Smooth muscle cell (in vitro differentiated cells): ENCODE measurements at regions not wholly inside any gene's neighbourhood (a gene's known extent, or its start where the extent isn't known, plus 50 kb on each side); places are given as distances from the start of the nearest gene placed in this dataset.

Source experiments
- DNase-seq: peaks from one replicate; lab custom pipeline; 2025; ENCODE audit not compliant: unreplicated experiment; lab: John Stamatoyannopoulos, UW
- H2AFZ ChIP-seq: fragments of 200-600 bp; sonication (generic); 2 replicates; pipeline ENCODE4 v1.6.0; 2016; ENCODE audit warnings: antibody characterized with exemption, low read depth, mild to moderate bottlenecking
- H3F3A ChIP-seq: fragments of 200-600 bp; sonication (generic); 2 replicates; pipeline ENCODE4 v1.6.0; 2017; ENCODE audit warnings: antibody characterized with exemption, low read depth
- H3K27ac ChIP-seq: fragments of 200-600 bp; sonication (generic); 2 replicates; pipeline ENCODE4 v1.5.1; 2016; ENCODE audit warnings: low read depth, mild to moderate bottlenecking
- H3K27me3 ChIP-seq: fragments of 200-600 bp; sonication (generic); 2 replicates; pipeline ENCODE4 v1.6.1; 2016; ENCODE audit warnings: low read depth, mild to moderate bottlenecking
- H3K36me3 ChIP-seq: fragments of 200-600 bp; sonication (generic); 2 replicates; pipeline ENCODE4 v1.5.1; 2016; ENCODE audit warnings: low read depth
- H3K4me1 ChIP-seq: fragments of 200-600 bp; sonication (generic); 2 replicates; pipeline ENCODE4 v1.5.1; 2016; ENCODE audit warnings: low read depth
- H3K4me2 ChIP-seq: fragments of 200-600 bp; sonication (generic); 2 replicates; pipeline ENCODE4 v1.6.0; 2016; ENCODE audit warnings: mild to moderate bottlenecking
- H3K4me3 ChIP-seq: fragments of 200-600 bp; sonication (generic); 2 replicates; pipeline ENCODE4 v1.5.1; 2016; ENCODE audit warnings: mild to moderate bottlenecking
- H3K79me2 ChIP-seq: fragments of 200-600 bp; sonication (generic); 2 replicates; pipeline ENCODE4 v1.6.0; 2016; ENCODE audit warnings: low read depth, mild to moderate bottlenecking
- H3K9ac ChIP-seq: fragments of 200-600 bp; sonication (generic); 2 replicates; pipeline ENCODE4 v1.6.0; 2016; ENCODE audit warnings: low read depth
- H3K9me3 ChIP-seq: fragments of 200-600 bp; sonication (generic); replicated peaks from 2 replicates; pipeline ENCODE4 v1.5.1; 2016; ENCODE audit warnings: low read depth
- H4K20me1 ChIP-seq: fragments of 200-600 bp; sonication (generic); 2 replicates; pipeline ENCODE4 v1.6.0; 2016; ENCODE audit warnings: low read depth
- WGBS: methylation state at CpG from one replicate; pipeline ENCODE4 v1.1.7; 2016; ENCODE audit warnings: low lambda C conversion rate; 5-methylcytosine and 5-hydroxymethylcytosine counted together
- TF ChIP-seq, protein P1 (sequence below): fragments of 200-600 bp; sonication (generic); IDR thresholded peaks from 2 replicates; pipeline ENCODE4 v1.5.1; 2017; ENCODE audit warnings: borderline replicate concordance, mild to moderate bottlenecking, antibody characterized with exemption; ENCODE audit not compliant: insufficient read depth, poor library complexity, severe bottlenecking

DNA sequence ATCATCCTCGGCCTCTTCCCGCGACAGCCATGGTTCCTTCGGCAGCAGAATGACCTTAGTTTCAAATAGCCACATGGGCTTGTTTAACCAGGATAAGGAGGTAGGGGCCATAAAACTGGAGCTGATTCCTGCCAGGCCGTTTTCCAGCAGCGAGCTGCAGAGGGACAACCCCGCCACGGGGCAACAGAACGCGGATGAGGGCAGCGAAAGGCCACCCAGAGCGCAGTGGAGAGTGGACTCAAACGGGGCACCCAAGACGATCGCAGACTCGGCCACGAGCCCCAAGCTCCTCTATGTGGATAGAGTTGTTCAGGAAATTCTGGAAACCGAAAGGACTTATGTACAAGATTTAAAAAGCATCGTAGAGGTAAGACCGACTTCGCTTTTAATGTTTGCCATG, 131.8 kb upstream of the MTHFD1L start:
- 93% methylated on average over 21 of the region's 21 CpGs for WGBS
- no peaks in the 10 kb centered on the region for H3K79me2 ChIP-seq
- H3K4me1 ChIP-seq, result no peaks in the 10 kb centered on the region
- H3K4me3 ChIP-seq, result no peak overlapping the region
- H4K20me1 ChIP-seq, result no peaks in the 10 kb centered on the region
- no peak overlapping the region for H3K4me2 ChIP-seq
- H3K27ac ChIP-seq, result no peak overlapping the region
- H3K9ac ChIP-seq, result no peak overlapping the region
- H3K36me3 ChIP-seq, result no peaks in the 10 kb centered on the region
- no peaks in the 10 kb centered on the region for H3K9me3 ChIP-seq
- H2AFZ ChIP-seq, result no peak overlapping the region
- no peak for DNase-seq
- no peaks in the 10 kb centered on the region for H3K27me3 ChIP-seq
- TF ChIP-seq, protein P1, sequence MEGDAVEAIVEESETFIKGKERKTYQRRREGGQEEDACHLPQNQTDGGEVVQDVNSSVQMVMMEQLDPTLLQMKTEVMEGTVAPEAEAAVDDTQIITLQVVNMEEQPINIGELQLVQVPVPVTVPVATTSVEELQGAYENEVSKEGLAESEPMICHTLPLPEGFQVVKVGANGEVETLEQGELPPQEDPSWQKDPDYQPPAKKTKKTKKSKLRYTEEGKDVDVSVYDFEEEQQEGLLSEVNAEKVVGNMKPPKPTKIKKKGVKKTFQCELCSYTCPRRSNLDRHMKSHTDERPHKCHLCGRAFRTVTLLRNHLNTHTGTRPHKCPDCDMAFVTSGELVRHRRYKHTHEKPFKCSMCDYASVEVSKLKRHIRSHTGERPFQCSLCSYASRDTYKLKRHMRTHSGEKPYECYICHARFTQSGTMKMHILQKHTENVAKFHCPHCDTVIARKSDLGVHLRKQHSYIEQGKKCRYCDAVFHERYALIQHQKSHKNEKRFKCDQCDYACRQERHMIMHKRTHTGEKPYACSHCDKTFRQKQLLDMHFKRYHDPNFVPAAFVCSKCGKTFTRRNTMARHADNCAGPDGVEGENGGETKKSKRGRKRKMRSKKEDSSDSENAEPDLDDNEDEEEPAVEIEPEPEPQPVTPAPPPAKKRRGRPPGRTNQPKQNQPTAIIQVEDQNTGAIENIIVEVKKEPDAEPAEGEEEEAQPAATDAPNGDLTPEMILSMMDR, result no peak
- H3F3A ChIP-seq, result no peaks in the 10 kb centered on the region

DNA sequence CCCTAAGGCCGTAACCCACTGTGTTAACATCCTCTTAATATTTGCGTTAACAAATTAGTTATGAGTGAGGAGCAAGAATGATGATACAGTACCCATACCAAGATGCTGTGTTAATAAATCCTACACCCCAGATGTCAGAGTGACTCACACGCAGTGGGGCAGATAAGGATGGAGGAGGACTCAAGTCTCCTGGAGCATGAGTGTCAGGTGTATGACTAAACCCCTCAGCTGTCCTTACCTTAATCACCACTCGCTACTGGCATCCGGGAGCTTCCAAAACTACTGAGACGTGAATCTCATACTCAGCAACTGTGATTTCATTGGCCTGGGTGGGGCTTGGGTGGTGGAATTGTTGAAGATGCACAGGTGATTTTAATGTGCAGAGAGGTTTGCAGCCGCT, 131.3 kb upstream of the MTHFD1L start:
- no peak for DNase-seq
- no peaks in the 10 kb centered on the region for H3K79me2 ChIP-seq
- no peak overlapping the region for H3K4me2 ChIP-seq
- H3K27me3 ChIP-seq, result no peaks in the 10 kb centered on the region
- TF ChIP-seq, protein P1, result no peak
- no peak overlapping the region for H3K27ac ChIP-seq
- no peak overlapping the region for H2AFZ ChIP-seq
- 74% methylated on average over 7 of the region's 7 CpGs for whole genome bisulfite sequencing
- no peaks in the 10 kb centered on the region for H3F3A ChIP-seq
- H3K4me1 ChIP-seq, result no peaks in the 10 kb centered on the region
- H3K9ac ChIP-seq, result no peak overlapping the region
- no peaks in the 10 kb centered on the region for H3K9me3 ChIP-seq
- H3K4me3 ChIP-seq, result no peak overlapping the region
- H4K20me1 ChIP-seq, result no peaks in the 10 kb centered on the region
- H3K36me3 ChIP-seq, result no peaks in the 10 kb centered on the region

DNA sequence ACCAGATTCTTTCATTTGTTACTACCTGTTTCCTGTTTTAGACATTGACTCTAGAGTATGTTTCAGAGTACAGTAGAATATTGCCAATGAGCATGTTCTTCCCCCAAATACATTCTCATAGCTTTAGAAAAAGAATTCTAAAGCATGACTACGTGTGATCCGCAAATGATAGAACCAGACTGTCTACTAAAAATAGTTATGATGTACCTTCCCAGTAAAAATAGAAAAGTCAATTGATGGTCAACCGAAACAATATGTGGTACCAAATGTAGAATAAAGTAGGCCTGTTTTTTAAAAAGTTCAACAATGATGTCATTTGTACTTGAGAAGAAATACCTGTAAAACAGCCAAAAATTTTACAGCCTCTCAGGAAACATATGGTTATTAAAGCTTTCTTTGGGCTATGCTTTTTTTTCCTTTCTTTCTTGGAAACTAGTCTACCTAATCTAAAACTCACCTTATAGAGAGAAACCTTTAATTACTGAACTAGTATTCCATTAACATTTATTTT, 130.1 kb upstream of the MTHFD1L start:
- no peak overlapping the region for H3K9ac ChIP-seq
- H3K79me2 ChIP-seq, result no peaks in the 10 kb centered on the region
- no peaks in the 10 kb centered on the region for H3K4me1 ChIP-seq
- H2AFZ ChIP-seq, result no peak overlapping the region
- H3K4me3 ChIP-seq, result no peak overlapping the region
- no peak overlapping the region for H3K27ac ChIP-seq
- H3K9me3 ChIP-seq, result no peaks in the 10 kb centered on the region
- H3K36me3 ChIP-seq, result no peaks in the 10 kb centered on the region
- no peaks in the 10 kb centered on the region for H3K27me3 ChIP-seq
- DNase-seq, result no peak
- TF ChIP-seq, protein P1, result no peak
- WGBS, result 97% methylated on average over 3 of the region's 3 CpGs
- peaks cover 9% of the 10 kb centered on the region for H4K20me1 ChIP-seq
- no peaks in the 10 kb centered on the region for H3F3A ChIP-seq
- no peak overlapping the region for H3K4me2 ChIP-seq

DNA sequence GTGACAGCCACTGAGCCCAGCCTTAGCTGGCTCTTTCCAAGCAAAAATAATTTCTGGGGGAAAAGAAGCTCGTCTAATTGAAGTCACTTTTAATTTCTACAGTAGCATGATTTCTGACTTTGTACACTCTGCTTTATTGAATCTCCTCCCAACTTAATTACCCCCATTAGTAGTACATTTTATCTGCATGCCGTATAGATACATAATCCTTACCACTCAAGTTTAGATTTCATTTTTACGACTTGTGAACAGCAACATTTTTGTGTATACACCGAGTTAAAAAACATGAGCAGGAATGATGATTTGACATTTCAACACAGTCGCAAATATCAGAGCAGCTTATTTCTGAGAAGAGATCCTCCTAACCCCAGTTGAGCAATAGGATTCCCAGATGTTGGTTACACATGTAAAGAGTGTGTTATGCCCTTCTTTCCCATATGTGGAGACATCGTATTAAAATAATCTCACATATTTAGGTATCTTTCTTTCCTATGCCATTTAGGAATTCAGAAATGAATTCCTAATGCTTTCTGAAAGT, 127.3 kb upstream of the MTHFD1L start:
- Histone ChIP-seq H3K9ac (no peak overlapping the region), H3K4me2 (no peak overlapping the region), H4K20me1 (peaks cover 16% of the 10 kb centered on the region), H2AFZ (no peak overlapping the region), H3K9me3 (no peaks in the 10 kb centered on the region), H3K36me3 (no peaks in the 10 kb centered on the region), H3K79me2 (no peaks in the 10 kb centered on the region), H3K27ac (no peak overlapping the region), H3K4me3 (no peak overlapping the region), H3F3A (no peaks in the 10 kb centered on the region), H3K27me3 (no peaks in the 10 kb centered on the region), H3K4me1 (no peaks in the 10 kb centered on the region)
- TF ChIP-seq, protein P1, result no peak
- DNase-seq, result no peak
- WGBS, result 36% methylated on average over 6 of the region's 6 CpGs
